Midbrain (tissue), 1 donor: ENCODE measurements at regions not wholly inside any gene's neighbourhood (a gene's known extent, or its start where the extent isn't known, plus 50 kb on each side); places are given as distances from the start of the nearest gene placed in this dataset.
"Not testable (repeated sequence)": the region's sequence is repeated elsewhere in the genome, so short reads cannot be mapped to it uniquely, and the experiment has no call there.

Experiments
- DNase-seq: peaks from one replicate; lab custom pipeline; 2025; lab: John Stamatoyannopoulos, UW

DNA sequence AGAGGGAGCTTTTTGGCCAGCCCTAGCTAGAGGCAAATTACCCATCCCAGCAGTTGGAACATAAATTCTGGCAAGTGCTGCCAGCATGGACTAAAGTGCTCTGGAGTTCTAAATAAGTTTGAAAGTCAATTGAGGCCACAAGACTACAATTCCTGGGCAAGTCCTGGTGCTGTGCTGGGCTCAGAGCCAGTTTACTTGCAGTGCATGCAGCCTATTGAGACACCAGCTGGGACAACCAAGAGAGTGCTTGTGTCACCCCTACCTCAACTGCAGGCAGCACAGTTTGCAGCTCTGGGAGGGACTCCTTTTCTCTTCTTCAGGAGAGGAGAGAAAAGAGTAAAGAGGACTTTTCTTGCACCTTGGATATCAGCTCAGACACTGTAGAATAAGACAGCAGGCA is 277.2 kb upstream of the TMEFF2 start:
- DNase-seq, result no peak

DNA sequence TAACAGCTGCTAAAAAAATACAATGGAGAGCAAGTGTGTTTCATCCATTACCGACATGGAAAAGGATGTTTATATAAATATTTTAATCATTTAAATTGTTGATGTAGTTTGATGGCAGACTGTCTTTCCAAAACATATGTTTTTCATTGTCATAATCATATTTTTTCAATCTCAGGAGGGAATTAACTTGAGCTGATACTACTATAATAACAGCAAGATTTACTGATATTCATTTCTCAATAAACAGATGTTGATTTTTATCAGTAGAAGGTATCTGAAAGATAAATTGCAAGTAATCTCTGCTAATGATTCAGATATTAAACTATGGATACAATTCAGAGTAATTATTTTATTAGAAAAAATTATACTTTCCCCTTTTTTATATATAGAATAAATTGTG is 274.9 kb upstream of the TMEFF2 start:
- no peak for DNase-seq

DNA sequence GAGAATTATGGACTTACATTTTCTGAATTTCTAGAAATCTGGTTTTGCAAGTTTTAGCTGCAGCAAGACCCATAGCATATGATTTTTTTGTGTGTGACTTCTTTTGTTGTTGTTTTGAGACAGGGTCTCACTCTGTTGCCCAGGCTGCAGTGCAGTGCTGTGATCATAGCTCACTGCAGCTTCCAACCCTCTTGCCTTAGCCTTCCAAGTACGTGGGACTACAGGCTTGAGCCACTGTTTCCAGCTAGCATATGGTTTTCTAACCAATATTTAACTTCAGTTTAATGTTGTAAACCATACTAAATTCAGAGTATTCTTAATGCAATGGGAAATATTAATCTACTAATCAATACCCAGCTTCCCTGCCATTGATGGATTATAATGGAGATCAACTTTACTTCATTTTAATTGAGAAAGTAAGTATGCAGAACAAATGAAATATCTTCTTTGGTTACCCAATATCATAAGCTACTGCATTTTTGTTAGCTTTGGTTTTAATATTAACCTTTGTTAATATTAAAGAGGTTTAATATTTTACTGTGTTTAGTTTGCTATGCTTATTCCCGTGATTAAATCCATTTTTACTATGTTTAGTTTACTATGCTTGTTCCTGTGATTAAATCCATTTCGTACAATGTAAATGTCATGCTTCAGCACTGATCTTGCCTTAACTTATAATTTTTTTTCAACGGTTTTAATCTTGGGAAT is 273.4 kb upstream of the TMEFF2 start:
- no peak for DNase-seq

DNA sequence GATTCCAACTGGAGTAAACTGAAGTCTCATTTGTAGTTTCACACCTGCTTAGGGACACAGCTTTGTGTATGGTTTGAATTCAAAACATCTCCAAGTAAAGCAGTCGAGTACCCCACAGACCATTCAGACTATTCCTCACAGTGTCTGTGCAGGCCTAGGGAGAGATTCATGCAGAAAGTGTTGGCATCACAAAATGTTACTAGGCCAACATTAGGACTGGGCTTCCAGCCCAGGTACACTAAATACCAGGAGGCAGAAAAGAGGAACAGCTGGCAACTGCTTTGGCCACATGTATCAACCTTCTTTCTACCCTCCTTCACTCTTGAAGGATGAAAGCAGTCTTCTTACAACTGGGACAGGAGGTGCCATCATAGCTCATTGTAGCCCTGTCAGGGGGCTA is 270.4 kb upstream of the TMEFF2 start:
- DNase-seq, result peak; percentile 8

DNA sequence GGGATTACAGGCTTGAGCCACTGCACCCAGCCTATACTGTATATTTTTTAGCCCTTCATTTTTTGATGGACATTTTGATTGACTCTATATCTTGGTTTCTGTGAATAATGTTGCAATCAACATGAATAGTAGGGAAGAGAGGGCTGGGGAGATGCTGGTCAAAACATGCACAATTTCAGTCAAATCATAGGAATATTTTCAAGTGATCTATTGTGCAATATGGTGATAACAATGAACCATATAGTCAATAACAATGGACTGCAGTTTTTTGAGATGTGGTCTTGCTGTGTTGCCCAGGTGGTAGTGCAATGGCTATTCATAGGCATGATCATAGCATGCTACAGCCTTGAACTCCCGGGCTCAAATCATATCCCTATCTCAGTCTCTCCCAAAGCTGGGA is 264.7 kb upstream of the TMEFF2 start:
- DNase-seq, result no peak

DNA sequence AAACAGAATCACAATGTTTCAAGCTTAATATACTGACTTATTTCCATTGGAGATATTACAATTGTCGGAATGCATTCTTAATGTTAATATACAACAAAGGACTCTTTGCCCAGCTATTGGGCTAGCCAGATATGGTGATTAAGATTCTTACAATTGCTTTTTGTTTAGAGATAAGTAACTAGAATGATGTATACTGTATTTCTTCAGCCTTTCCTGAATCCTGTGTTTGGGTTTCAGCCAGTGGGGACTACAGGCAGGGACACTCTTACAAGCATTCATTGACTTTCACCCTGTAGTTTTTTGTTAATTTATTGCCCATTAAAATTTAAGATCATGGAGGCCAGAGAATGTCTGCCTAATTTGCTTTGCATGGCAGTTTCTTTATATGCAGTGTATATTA is 254.1 kb upstream of the TMEFF2 start:
- no peak for DNase-seq

DNA sequence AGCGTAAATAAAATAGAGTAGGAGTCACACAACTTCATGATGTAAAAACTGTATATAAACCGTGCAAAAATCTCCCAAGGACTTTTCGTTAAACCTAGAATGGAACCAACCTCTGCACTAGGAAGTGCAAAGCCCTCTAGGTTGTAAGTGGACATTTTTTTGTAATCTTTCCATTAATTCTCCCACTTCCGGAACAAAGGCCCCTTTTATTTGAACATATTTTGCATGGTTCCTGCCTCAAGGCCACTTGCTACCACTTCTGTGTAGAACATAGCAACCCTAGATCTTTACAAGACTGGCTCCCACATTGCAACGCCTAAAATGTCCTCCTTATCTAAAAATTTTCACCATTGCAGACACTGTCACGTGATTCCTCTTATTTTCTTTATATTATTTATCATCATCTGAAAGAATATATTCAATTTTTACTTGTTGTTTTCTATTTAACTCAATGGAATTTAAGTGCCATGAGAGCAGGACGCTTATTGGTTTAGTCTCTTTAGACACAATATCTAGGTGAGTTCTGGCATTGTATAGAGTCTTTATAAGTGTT is 249.6 kb upstream of the TMEFF2 start:
- DNase-seq, result no peak

DNA sequence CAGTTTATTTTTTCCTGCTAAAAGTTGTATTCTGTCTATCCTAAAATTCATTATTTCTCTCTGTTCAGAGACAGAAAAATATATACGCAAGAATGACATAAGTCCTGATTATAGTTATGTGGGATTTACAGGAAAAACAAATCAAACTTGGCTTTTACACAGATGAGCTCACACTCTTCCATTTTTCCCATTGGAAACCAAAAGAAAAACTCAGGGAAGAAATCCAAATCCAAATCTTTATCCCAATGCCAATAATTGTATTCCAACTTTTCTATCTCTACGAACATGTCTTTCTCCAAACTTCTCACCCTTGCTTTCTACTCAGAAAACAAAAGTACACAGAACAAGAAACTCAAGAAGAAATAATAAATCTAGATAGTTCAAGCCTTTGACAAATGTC is 249.1 kb upstream of the TMEFF2 start:
- DNase-seq, result no peak

DNA sequence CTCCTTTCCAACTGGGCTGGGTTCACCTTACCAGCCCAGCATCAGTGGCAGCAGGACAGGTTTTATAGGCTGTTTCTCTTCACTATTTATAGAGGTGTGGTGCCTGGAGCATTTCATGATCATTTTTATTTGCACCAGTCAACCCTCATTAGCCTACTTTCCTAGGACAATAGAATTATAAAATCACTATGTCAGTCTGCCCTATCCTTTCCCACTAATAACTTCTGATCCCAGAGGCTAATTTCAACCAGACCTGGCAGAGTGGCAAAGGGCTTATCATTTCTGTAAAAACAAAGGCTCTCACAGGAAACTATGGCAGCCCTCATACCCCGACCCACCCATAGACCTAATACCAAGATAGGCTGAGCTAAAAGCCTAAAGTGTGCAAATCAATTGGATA is 243.5 kb upstream of the TMEFF2 start:
- no peak for DNase-seq

DNA sequence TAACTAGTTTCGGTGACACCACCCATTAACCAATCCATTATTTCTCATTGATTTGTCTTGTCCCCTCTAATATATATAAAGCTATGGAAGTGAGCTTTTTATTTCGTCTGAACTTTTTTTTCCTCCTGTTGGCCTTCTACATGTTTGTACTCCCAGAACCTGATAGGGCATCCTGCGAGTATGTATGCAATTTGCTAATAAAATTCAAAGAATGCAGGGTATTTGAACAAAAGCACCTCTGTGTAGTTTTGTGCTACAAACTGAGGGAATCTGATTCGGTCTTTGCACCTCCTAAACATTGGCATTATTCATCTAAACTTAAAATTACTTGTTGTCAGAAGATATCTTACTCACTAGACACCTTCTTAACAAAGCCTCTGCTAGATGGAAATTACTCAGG is 242.9 kb upstream of the TMEFF2 start:
- DNase-seq, result no peak

DNA sequence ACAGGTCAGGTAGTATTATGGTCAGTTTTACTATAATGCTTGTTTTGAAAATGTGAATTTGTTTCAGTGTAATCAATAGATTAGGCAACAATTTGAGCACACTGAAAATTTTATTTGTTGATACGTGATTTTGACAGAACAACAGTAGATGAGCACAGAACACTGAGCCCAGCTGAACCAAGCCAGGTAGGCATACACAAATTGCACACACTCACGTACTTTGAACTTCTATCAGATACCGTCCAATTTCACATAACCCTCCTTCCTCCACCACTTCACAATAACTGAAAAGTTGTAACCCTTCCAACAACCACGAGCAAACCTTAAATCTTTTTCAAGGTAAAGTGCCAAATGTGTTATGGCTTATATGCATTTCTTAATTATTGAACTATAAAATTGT is 229.5 kb upstream of the TMEFF2 start:
- DNase-seq, result no peak

DNA sequence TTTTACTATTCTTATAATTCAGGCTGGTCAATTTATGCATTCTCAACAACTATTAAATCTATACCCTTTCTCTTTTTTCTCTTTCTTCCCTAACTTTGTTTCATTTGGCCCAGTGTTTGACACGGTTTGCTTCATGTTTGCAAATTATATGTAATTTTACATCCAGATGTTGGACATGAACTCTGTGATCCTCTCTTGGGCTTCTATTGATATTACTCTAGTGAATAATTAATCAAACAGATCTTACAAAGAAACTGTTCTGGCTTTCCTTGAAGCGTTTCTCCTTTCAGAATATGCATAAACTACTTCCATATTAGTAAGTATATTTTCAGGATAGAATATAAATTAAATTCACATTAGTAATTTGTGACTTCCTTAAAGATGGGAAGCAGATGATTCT is 225.1 kb upstream of the TMEFF2 start:
- no peak for DNase-seq

DNA sequence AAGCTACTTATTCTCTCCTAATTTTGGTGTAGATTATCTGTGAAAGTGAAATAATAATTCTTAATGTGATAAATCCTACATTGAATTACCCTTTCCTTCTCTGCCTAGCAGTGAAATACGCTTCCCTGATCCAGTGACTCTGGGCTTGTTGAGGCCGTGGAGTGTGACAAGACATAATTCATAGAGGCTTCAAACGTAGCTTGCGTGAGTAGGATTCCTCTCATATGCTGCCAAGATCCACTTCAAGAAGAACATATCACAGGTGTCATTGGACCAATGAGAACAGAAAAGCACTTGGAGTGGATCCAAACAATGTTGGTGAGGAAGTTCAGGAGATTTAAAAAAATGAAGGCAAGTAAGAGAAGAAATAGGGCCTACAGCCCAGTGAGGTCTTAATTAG is 221.3 kb upstream of the TMEFF2 start:
- DNase-seq, result no peak

DNA sequence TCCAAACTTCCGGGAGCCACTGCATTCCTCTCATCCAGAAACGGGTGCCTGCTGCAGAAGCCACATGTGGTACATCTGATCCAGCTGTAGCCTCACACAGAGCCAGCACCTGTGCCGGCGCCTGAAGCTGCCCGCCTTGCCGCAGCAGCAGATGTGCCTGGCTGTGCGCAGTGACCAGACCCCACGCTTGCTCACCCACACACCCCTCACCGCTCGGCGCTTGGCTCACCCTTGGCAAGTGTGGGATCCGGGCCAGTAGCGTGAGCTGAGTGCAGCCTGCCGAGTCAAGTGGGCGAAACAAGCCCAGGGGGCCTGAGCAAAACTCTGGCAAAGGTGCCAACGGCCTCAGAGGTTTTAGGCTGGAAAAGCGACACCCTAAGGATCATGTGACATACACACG is 220.1 kb upstream of the TMEFF2 start:
- no peak for DNase-seq

DNA sequence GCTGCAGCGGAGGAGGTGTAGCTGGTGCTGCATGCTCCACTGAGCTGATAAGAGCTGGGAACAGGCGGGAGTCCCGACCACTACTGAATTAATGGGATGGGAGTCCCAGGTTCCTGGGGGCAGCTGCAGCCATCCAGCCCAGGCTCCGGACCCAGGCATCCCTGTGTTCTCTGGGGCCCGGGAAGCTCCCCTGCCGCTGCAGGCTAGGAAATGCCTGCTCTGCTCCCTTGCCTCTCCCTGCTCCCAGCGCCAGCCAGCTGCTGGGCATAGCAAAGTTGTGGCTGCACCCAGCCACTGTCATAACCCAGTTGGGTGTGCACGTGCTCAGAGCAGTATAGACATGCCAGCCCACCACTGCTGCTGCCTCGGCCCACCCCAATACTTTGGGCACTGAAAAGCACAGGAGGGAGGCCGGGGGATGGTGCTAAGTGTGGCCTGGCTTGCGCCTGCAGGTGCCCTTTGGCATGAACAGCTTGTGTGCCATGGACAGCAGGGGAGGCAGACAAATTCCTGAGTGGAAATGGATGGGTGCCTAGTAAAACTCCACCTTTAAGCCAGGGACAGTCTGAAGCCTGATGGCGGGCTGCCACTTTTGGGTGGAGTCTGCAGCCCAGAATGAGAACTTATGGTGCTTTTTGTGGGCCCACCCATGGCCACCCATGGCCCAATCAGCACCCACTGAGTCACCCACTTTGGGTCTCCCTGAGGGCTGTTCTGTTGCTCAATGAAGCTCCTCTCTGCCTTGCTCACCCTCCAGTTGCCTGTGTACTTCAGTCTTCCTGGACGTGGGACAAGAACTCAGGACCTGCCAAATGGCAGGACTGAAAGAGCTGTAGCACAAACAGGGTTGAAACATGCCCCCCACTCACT is 219.3 kb upstream of the TMEFF2 start:
- no peak for DNase-seq

DNA sequence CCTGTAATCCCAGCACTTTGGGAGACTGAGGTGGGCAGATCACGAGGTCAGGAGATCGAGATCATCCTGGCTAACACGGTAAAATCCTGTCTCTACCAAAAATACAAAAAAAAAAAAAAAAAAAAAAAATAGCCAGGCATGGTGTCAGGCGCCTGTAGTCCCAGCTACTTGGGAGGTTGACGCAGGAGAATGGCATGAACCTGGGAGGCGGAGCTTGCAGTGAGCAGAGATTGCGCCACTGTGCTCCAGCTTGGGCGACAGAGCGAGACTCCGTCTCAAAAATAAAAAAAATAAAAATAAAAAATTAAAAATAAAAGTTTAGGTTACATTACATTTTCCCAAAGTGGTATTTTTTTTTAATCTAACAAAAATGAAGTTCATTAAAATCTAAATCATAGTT is 218.1 kb upstream of the TMEFF2 start:
- not testable (repeated sequence) for DNase-seq

DNA sequence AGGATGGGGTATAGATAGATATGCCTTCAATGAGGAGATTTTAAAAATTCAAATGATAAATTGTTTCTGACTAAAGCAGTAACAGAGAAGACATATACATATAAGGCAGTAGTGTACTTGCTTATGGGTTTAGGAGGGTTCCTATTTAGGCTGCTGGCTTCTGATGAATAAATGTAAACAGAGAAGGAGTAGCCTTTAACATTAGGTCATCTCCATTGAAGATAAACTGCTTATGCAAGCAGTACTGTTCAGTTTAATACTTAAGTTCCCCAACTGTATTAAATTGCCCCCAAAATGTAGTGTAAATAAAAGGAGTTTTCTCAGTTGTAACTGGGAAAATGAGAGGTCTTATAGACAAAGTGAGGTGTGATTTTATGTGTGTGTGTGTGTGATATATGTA is 217.7 kb upstream of the TMEFF2 start:
- DNase-seq, result no peak

DNA sequence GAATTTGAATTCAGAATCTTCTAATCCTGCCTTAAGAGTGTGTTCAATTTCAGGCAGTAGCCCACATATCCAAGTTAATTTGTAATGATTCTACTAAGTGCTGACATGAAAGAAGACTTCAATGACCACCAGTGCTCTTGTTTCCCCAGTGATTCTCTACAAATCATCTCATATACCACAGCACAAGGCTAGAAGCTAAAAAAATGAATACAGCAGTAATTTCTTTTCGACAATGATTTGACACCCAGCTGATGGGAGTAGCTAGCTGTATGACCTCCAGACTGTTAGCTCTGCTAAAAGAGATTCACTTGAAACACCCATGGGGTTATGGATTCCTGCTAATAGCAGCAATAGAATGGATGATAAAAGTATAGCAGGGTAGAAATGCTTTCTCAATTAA is 217.0 kb upstream of the TMEFF2 start:
- DNase-seq, result no peak

DNA sequence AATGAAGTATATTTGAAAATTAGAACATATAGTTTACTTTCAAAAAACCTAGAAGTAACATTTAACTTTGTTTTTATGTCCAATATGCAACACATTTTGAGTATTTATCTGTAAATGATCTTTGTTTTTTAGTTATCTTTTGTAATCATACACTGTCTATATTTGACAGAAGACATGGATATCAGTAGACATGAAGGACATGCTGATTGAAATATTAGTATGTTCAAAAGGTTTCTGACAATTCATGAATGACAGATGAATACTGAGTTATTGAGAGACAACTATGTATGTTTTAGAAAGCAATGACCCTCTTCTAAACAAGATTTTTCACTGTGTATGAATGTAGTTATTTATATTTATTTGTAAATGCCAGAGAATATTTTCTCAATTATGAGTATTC is 215.6 kb upstream of the TMEFF2 start:
- DNase-seq, result no peak

DNA sequence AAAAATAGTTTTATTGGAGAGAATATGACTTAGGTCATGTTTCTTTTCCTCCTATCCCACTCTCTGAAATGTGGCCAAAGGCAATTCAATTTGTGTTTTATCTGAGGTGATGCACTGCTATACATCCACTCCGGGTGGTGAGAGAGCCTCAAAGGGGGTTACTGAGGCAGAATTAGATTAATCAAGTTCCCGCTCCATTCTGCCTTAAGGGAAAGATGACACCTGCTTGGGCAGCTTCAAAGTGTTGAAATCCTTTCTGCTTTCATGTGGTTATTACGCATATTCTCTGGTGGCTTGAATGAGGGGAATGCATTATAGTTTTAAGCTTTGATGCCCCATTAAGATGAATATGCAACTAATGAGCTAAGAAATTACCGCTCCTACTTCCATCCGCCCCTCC is 213.0 kb upstream of the TMEFF2 start:
- no peak for DNase-seq

DNA sequence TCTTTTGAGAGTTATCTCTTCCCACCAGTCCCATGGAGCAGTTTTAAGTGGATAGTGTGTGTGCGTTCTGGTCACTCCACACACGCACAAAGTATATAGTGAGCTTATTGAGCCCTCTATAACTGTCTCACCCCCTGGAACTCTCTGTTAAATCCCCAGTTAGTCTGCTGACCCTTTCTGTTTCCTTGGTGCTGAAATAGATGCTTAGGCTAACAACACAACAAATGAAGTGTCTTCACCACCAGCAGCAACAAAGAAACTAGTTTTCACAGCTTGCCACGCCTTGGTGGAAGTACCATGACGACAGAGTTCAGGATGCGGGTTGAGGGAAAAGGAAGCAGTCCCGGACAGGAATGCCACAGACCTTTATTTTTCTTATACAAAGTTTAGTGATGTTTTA is 203.5 kb upstream of the TMEFF2 start:
- no peak for DNase-seq

DNA sequence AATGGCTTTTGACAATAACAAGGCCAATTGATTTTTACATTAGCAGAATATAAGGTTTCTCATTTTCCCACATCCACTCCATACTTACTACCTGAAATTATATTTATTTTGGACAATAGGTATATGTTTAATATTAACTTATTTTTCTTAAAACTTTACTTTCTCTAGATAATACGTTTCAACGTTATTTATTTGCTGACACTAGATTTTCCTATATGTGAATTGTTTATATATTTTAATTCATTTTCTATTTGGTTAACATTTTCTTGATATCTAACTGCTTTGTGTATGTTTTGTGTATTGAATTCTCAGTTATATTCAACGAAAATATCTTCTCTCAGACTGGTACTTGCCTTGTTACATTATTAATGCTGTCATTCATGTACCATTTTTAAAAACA is 199.9 kb upstream of the TMEFF2 start:
- DNase-seq, result no peak

DNA sequence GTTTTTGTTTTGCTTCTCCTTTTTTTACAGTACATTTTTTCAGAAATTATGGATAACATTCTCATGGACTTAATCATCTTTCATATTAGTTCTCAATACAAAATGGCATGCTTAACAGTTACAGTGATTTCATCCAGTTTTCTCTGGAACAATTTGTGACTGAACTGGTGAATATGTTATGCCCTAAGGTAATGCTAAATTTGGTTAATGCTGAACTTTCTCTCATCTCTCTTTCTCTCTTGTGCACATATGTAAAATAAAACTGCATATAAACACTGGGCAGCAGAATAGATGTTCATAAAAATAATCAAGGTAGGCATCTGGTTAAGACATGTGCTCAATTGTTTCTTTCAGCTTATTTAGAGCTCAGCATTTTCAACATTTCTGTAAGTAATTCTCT is 196.3 kb upstream of the TMEFF2 start:
- no peak for DNase-seq
